Neural progenitor cell (in vitro differentiated cells): ENCODE measurements at regions not wholly inside any gene's neighbourhood (a gene's known extent, or its start where the extent isn't known, plus 50 kb on each side); places are given as distances from the start of the nearest gene placed in this dataset.
A peak's percentile ranks its signal among the peaks of the same experiment; 100 is the strongest.

Source experiments
- DNase-seq: peaks from one replicate; pipeline ENCODE4 v3.0.0-alpha.2; 2016; ENCODE audit warnings: low spot score
- H2AFZ ChIP-seq: fragments of 200-600 bp; sonication (generic); replicated peaks from 2 replicates; pipeline ENCODE4 v1.6.1; 2016; ENCODE audit warnings: antibody characterized with exemption
- H3F3A ChIP-seq: fragments of 200-600 bp; sonication (generic); 2 replicates; pipeline ENCODE4 v1.6.1; 2016; ENCODE audit warnings: antibody characterized with exemption, low read depth
- H3K27ac ChIP-seq: fragments of 200-600 bp; sonication (generic); 2 replicates; pipeline ENCODE4 v1.5.1; 2016; ENCODE audit warnings: mild to moderate bottlenecking
- H3K27me3 ChIP-seq: fragments of 200-600 bp; sonication (generic); 2 replicates; pipeline ENCODE4 v1.6.1; 2016; ENCODE audit warnings: mild to moderate bottlenecking, moderate library complexity
- H3K36me3 ChIP-seq: fragments of 200-600 bp; sonication (generic); 2 replicates; pipeline ENCODE4 v1.5.1; 2016
- H3K4me1 ChIP-seq: fragments of 200-600 bp; sonication (generic); 2 replicates; pipeline ENCODE4 v1.6.1; 2016; ENCODE audit warnings: mixed run types
- H3K4me2 ChIP-seq: fragments of 200-600 bp; sonication (generic); 2 replicates; pipeline ENCODE4 v1.6.1; 2016
- H3K4me3 ChIP-seq: fragments of 200-600 bp; sonication (generic); 2 replicates; pipeline ENCODE4 v1.5.1; 2016
- H3K79me2 ChIP-seq: fragments of 200-600 bp; sonication (generic); 2 replicates; pipeline ENCODE4 v1.6.1; 2016; ENCODE audit warnings: low read depth
- H3K9ac ChIP-seq: fragments of 200-600 bp; sonication (generic); 2 replicates; pipeline ENCODE4 v1.6.1; 2016
- H3K9me3 ChIP-seq: fragments of 200-600 bp; sonication (generic); 2 replicates; pipeline ENCODE4 v1.5.1; 2016; ENCODE audit warnings: low read depth
- H4K20me1 ChIP-seq: fragments of 200-600 bp; sonication (generic); 2 replicates; pipeline ENCODE4 v1.6.1; 2016; ENCODE audit warnings: low read depth
- H3K27ac Mint-ChIP-seq: 3 replicates; pipeline ENCODE4 v1.8.0; 2021; ENCODE audit warnings: mixed read lengths
- H3K27me3 Mint-ChIP-seq: 2 replicates; pipeline ENCODE4 v1.8.0; 2022; ENCODE audit warnings: low read depth, mild to moderate bottlenecking, inconsistent platforms, moderate library complexity, mixed read lengths; ENCODE audit not compliant: insufficient read depth
- H3K36me3 Mint-ChIP-seq: 3 replicates; pipeline ENCODE4 v1.8.0; 2021; ENCODE audit warnings: mixed read lengths
- H3K4me1 Mint-ChIP-seq: 3 replicates; pipeline ENCODE4 v1.8.0; 2021; ENCODE audit warnings: mixed read lengths
- H3K4me3 Mint-ChIP-seq: 3 replicates; pipeline ENCODE4 v1.8.0; 2021; ENCODE audit warnings: mild to moderate bottlenecking, moderate library complexity, mixed read lengths
- H3K9me3 Mint-ChIP-seq: 3 replicates; pipeline ENCODE4 v1.8.0; 2020; ENCODE audit warnings: mixed read lengths
- EZH2 ChIP-seq: fragments of 200-600 bp; sonication (generic); IDR thresholded peaks from 2 replicates; pipeline ENCODE4 v1.6.1; 2017; ENCODE audit warnings: antibody characterized with exemption, mild to moderate bottlenecking, moderate library complexity
- EZH2phosphoT487 ChIP-seq: fragments of 200-600 bp; sonication (generic); IDR thresholded peaks from 2 replicates; pipeline ENCODE4 v1.6.1; 2017; ENCODE audit warnings: antibody characterized with exemption
- TF ChIP-seq, protein P1 (sequence below): fragments of 200-600 bp; sonication (generic); IDR thresholded peaks from 2 replicates; pipeline ENCODE4 v1.5.1; 2017; ENCODE audit warnings: antibody characterized with exemption, mild to moderate bottlenecking

DNA sequence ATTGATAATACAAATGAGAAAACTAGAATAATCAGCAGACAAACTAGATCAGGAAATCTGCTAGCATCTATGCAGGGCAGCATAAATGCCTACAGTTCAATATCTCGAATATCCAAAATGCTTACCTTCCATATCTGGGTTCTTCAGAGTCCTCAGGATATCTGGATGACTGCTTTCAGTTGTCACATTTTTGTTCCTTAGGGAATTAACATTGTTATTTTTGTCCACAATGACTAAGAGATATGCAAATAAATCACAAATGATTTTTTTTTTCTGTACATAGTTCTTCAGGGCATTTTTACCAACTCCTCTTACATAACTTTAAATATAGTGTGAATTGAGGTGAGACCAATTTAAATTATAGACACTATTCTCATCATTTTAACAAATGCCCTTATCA, 80.9 kb downstream of the AQP4 start:
- H3K27ac ChIP-seq: no peak overlapping the region

DNA sequence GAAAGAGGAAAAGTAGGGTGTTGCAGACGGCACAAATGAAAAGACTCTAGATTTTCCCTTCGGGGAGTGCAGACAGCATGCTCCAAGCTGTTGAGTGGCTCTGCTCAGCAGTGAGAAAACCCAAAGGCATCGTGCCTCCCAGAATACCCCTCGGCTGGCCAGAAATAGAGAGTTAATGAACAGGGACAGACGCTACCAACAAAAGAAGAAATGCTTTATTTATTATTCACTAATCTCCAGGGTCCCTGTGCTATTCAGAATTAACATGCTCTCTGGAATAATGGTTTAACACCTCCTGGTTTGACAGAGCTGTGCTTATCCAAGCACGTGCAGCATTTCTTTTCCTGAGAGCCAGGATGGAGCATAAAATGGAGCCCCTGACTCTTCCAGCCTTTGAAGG, 82.3 kb downstream of the AQP4 start:
- TF ChIP-seq EZH2 (no peak), EZH2phosphoT487 (no peak)
- TF ChIP-seq, protein P1, sequence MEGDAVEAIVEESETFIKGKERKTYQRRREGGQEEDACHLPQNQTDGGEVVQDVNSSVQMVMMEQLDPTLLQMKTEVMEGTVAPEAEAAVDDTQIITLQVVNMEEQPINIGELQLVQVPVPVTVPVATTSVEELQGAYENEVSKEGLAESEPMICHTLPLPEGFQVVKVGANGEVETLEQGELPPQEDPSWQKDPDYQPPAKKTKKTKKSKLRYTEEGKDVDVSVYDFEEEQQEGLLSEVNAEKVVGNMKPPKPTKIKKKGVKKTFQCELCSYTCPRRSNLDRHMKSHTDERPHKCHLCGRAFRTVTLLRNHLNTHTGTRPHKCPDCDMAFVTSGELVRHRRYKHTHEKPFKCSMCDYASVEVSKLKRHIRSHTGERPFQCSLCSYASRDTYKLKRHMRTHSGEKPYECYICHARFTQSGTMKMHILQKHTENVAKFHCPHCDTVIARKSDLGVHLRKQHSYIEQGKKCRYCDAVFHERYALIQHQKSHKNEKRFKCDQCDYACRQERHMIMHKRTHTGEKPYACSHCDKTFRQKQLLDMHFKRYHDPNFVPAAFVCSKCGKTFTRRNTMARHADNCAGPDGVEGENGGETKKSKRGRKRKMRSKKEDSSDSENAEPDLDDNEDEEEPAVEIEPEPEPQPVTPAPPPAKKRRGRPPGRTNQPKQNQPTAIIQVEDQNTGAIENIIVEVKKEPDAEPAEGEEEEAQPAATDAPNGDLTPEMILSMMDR: no peak
- Histone ChIP-seq H3K36me3 (no peaks in the 10 kb centered on the region), H3F3A (no peaks in the 10 kb centered on the region), H2AFZ (no peak overlapping the region), H3K9ac (no peak overlapping the region), H3K27me3 (no peaks in the 10 kb centered on the region), H3K79me2 (no peaks in the 10 kb centered on the region), H3K27ac (no peak overlapping the region), H3K4me2 (no peak overlapping the region), H3K4me1 (peaks cover 10% of the 10 kb centered on the region), H4K20me1 (no peaks in the 10 kb centered on the region), H3K9me3 (no peaks in the 10 kb centered on the region), H3K4me3 (no peak overlapping the region)
- H3K4me3 Mint-ChIP-seq: no peak overlapping the region
- peaks cover 6% of the 10 kb centered on the region for H3K27me3 Mint-ChIP-seq
- H3K36me3 Mint-ChIP-seq: no peaks in the 10 kb centered on the region
- no peak for DNase-seq
- peaks cover 50% of the 10 kb centered on the region for H3K4me1 Mint-ChIP-seq
- no peaks in the 10 kb centered on the region for H3K9me3 Mint-ChIP-seq
- no peak overlapping the region for H3K27ac Mint-ChIP-seq

More for the DNA sequence above, 80.9 kb downstream of the AQP4 start:
- Mint-ChIP-seq H3K36me3 (no peaks in the 10 kb centered on the region), H3K4me3 (no peak overlapping the region), H3K27me3 (peaks cover 6% of the 10 kb centered on the region), H3K9me3 (no peaks in the 10 kb centered on the region), H3K4me1 (peaks cover 45% of the 10 kb centered on the region), H3K27ac (no peak overlapping the region)
- Histone ChIP-seq H3K4me1 (peaks cover 10% of the 10 kb centered on the region), H4K20me1 (no peaks in the 10 kb centered on the region), H3K36me3 (no peaks in the 10 kb centered on the region), H3K4me2 (no peak overlapping the region), H3K27me3 (no peaks in the 10 kb centered on the region), H3K79me2 (no peaks in the 10 kb centered on the region), H3K9ac (no peak overlapping the region), H3K4me3 (no peak overlapping the region), H3F3A (no peaks in the 10 kb centered on the region), H3K9me3 (no peaks in the 10 kb centered on the region), H2AFZ (no peak overlapping the region)
- TF ChIP-seq EZH2 (no peak), EZH2phosphoT487 (no peak)
- TF ChIP-seq, protein P1: no peak
- no peak for DNase-seq

DNA sequence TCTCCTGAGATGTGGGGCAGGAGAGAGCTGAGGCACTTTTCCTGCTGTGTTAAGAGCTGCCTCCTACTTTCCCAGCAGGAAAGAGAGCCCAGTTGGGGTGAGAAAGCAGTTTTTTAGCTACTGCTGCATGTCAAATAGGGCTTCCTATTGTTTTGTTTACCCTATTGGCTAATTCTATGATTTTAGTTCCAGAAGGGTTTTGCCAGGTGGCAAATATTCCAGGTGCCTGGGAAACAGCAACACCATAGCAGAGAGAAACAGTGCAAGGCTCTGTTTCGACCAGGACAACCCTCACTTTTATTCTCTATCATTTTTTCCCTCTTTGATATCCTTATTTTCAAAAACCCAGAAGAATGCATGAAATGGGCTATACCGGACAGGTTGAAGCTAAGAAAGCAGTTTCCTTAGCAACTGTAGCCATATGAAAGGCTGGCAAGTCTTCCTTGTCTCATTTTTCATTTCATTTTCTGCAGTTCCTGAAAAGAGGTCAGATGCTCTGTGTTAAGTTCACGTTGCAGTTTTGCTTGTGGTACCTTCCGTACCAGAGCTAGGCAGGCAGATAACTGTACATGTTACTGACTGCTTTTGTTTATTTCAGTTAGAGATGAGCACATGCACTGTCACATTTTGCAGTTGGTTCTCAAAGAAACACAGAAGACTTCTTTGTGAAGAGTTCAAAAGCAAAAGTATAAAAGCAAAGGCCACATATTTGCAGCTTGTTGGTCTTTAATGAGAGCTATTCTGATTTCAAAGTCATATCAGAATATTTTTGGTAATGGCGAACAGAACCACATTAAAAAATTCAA, 84.8 kb downstream of the AQP4 start:
- no peak overlapping the region for H3K27ac ChIP-seq
- no peaks in the 10 kb centered on the region for H4K20me1 ChIP-seq
- no peaks in the 10 kb centered on the region for H3K9me3 ChIP-seq
- H3K9me3 Mint-ChIP-seq: no peaks in the 10 kb centered on the region
- H3K79me2 ChIP-seq: no peaks in the 10 kb centered on the region
- peaks cover 6% of the 10 kb centered on the region for H3K27me3 Mint-ChIP-seq
- no peaks in the 10 kb centered on the region for H3F3A ChIP-seq
- no peaks in the 10 kb centered on the region for H3K36me3 ChIP-seq
- H3K4me2 ChIP-seq: no peak overlapping the region
- peaks cover 66% of the 10 kb centered on the region for H3K4me1 Mint-ChIP-seq
- no peaks in the 10 kb centered on the region for H3K36me3 Mint-ChIP-seq
- no peak overlapping the region for H3K4me3 Mint-ChIP-seq
- no peak overlapping the region for H2AFZ ChIP-seq
- H3K4me1 ChIP-seq: peaks cover 22% of the 10 kb centered on the region
- H3K4me3 ChIP-seq: no peak overlapping the region
- H3K27me3 ChIP-seq: no peaks in the 10 kb centered on the region
- TF ChIP-seq, protein P1: no peak
- TF ChIP-seq EZH2: no peak
- TF ChIP-seq EZH2phosphoT487: no peak
- H3K9ac ChIP-seq: no peak overlapping the region
- H3K27ac Mint-ChIP-seq: peak overlapping the region; percentile 48
- DNase-seq: no peak
